ENCODE measurements at regions not wholly inside any gene's neighbourhood (a gene's known extent, or its start where the extent isn't known, plus 50 kb on each side); places are given as distances from the start of the nearest gene placed in this dataset.
"Not testable (repeated sequence)": the region's sequence is repeated elsewhere in the genome, so short reads cannot be mapped to it uniquely, and the experiment has no call there.

GRCh38 chr11:100409267-100409666, 277.8 kb upstream of the ARHGAP42 start:
- DNase-seq, result not testable (repeated sequence)

- no peak for DNase-seq
Observed at GRCh38 chr11:100419518-100419917, 267.6 kb upstream of the ARHGAP42 start.

- no peak for DNase-seq
Observed at GRCh38 chr11:100434821-100435641, 252.1 kb upstream of the ARHGAP42 start.

GRCh38 chr11:100438376-100438775, 248.7 kb upstream of the ARHGAP42 start:
- no peak for DNase-seq

GRCh38 chr11:100441086-100441485, 246.0 kb upstream of the ARHGAP42 start:
- no peak for DNase-seq

GRCh38 chr11:100442017-100442416, 245.1 kb upstream of the ARHGAP42 start:
- DNase-seq, result no peak

- no peak for DNase-seq
Observed at GRCh38 chr11:100445231-100445735, 241.8 kb upstream of the ARHGAP42 start.

- not testable (repeated sequence) for DNase-seq
Observed at GRCh38 chr11:100451801-100452460, 235.2 kb upstream of the ARHGAP42 start.

- DNase-seq, result no peak
Observed at GRCh38 chr11:100459811-100460210, 227.3 kb upstream of the ARHGAP42 start.

- no peak for DNase-seq
Observed at GRCh38 chr11:100460426-100460825, 226.7 kb upstream of the ARHGAP42 start.

GRCh38 chr11:100467821-100468508, 219.1 kb upstream of the ARHGAP42 start:
- DNase-seq, result no peak

- DNase-seq, result no peak
Observed at GRCh38 chr11:100469835-100470234, 217.3 kb upstream of the ARHGAP42 start.

- DNase-seq, result no peak
Observed at GRCh38 chr11:100472727-100473389, 214.2 kb upstream of the ARHGAP42 start.

GRCh38 chr11:100473390-100473740, 213.7 kb upstream of the ARHGAP42 start:
- no peak for DNase-seq

- DNase-seq, result no peak
Observed at GRCh38 chr11:100484948-100485347, 202.1 kb upstream of the ARHGAP42 start.

GRCh38 chr11:100498780-100499179, 188.3 kb upstream of the ARHGAP42 start:
- no peak for DNase-seq

GRCh38 chr11:100501450-100501849, 185.6 kb upstream of the ARHGAP42 start:
- no peak for DNase-seq

GRCh38 chr11:100512475-100512874, 174.6 kb upstream of the ARHGAP42 start:
- DNase-seq, result no peak

GRCh38 chr11:100515087-100515486, 172.0 kb upstream of the ARHGAP42 start:
- no peak for DNase-seq

- no peak for DNase-seq
Observed at GRCh38 chr11:100525197-100525596, 161.9 kb upstream of the ARHGAP42 start.

- no peak for DNase-seq
Observed at GRCh38 chr11:100525635-100526034, 161.5 kb upstream of the ARHGAP42 start.

GRCh38 chr11:100528872-100529416, 158.1 kb upstream of the ARHGAP42 start:
- no peak for DNase-seq

GRCh38 chr11:100531290-100531689, 155.8 kb upstream of the ARHGAP42 start:
- not testable (repeated sequence) for DNase-seq
